ENCODE measurements at regions not wholly inside any gene's neighbourhood (a gene's known extent, or its start where the extent isn't known, plus 50 kb on each side); places are given as distances from the start of the nearest gene placed in this dataset.

DNA sequence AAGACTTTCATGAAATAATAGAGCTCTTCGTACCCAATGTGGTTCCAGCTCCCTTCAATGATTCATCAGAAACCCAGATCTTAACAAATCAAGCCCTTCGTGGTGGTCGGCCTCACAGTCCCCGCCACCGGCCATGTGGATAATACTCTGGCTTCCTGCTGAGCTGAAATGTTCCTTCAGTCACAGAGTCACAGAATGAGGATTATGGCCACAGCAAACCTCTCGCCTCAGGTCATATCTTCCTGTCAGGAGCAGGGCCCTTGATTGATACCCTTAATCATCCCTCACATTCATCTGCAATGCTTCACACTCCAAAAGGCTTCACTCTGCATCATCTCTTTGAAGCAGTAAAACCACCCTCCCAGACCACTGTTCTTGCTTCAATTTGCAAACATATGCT, 452.6 kb downstream of the OCA2 start:
- H3K9me3 ChIP-seq (ENCODE audit: insufficient read depth, low read depth, low read length), result peaks cover 5% of the 10 kb centered on the region; the same call in 1 of the 2 replicates
- peaks cover 6% of the 10 kb centered on the region; the same call in 1 of the 2 replicates for H3K4me1 ChIP-seq (ENCODE audit: insufficient read depth, low read length)
- H3K4me3 ChIP-seq (ENCODE audit: low read length), result no peak overlapping the region
- 85% methylated on average over 6 of the region's 6 CpGs for WGBS
- H3K36me3 ChIP-seq (ENCODE audit: insufficient read depth, low read length), result no peaks in the 10 kb centered on the region
- no peaks in the 10 kb centered on the region for H3K27me3 ChIP-seq (ENCODE audit: insufficient read depth, low read length)
- H3K27ac ChIP-seq (ENCODE audit: low read depth, low read length), result no peak overlapping the region
- H3K9ac ChIP-seq (ENCODE audit: low read depth, low read length), result no peak overlapping the region

DNA sequence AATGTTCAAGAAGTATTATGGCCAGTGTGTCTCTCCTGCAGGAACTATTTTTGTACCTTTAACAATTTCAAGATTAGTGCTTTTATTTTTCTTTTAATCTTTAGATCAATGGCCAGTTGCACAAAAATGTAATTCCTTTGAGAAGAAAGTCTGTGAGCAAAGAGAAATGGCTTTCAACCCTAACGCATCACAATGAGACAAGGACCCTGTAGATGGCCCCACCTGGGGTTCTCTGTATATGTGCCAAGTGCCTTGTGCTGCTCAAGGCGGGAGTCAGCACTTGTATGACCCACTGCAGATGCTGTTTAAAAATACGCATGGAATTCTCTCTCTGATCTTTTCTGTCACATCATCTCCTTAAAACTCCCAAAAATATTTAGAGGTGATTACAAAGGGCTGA, 453.4 kb downstream of the OCA2 start:
- Histone ChIP-seq H3K9me3 (ENCODE audit: insufficient read depth, low read depth, low read length) (peaks cover 5% of the 10 kb centered on the region; the same call in 1 of the 2 replicates), H3K27me3 (ENCODE audit: insufficient read depth, low read length) (no peaks in the 10 kb centered on the region), H3K36me3 (ENCODE audit: insufficient read depth, low read length) (no peaks in the 10 kb centered on the region), H3K27ac (ENCODE audit: low read depth, low read length) (no peak overlapping the region), H3K4me3 (ENCODE audit: low read length) (no peak overlapping the region), H3K4me1 (ENCODE audit: insufficient read depth, low read length) (peaks cover 6% of the 10 kb centered on the region; the same call in 1 of the 2 replicates), H3K9ac (ENCODE audit: low read depth, low read length) (no peak overlapping the region)
- 68% methylated on average over 3 of the region's 3 CpGs for WGBS

DNA sequence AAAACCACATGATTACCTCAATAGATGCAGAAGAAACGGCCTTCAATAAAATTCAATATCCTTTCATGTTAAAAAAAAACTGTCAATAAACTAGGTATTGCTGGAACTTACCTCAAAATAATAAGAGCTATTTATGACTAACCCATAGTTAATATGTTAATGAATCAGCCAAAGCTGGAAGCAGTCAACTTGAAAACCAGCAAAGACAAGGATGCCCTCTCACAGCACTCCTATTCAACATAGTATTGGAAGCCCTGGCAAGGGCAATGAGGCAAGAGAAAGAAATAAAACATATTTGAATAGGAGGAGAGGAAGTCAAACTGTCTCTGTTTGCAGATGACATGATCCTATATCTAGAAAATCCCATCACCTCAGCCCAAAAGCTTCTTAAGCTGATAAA, 456.1 kb downstream of the OCA2 start:
- peaks cover 12% of the 10 kb centered on the region for H3K4me1 ChIP-seq (ENCODE audit: insufficient read depth, low read length)
- no CpG with 5 or more reads among the region's 1 CpG for WGBS
- peaks cover 5% of the 10 kb centered on the region; the same call in 1 of the 2 replicates for H3K9me3 ChIP-seq (ENCODE audit: insufficient read depth, low read depth, low read length)
- no peak overlapping the region for H3K9ac ChIP-seq (ENCODE audit: low read depth, low read length)
- no peak overlapping the region for H3K27ac ChIP-seq (ENCODE audit: low read depth, low read length)
- no peaks in the 10 kb centered on the region for H3K27me3 ChIP-seq (ENCODE audit: insufficient read depth, low read length)
- no peak overlapping the region for H3K4me3 ChIP-seq (ENCODE audit: low read length)
- H3K36me3 ChIP-seq (ENCODE audit: insufficient read depth, low read length), result no peaks in the 10 kb centered on the region

DNA sequence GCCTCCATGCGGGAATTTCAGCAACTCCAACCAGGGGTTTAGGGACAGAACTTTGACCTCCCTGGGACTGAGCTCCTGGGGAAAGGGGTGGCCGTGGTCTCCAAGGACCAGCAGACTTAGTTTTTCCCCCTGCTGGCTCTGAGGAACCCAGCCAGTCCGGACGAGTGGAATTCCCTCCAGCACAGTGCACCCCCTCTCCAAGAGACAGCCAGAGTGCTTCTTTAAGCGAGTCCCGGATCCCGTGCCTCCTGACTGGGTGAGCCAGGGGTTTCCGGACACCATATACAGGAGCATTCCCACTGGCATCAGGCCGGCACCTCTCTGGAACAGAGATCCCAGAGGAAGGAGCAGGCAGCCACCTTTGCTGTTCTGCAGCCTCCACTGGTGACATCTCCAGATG, 459.5 kb downstream of the OCA2 start:
- Histone ChIP-seq H3K4me1 (ENCODE audit: insufficient read depth, low read length) (peaks cover 17% of the 10 kb centered on the region), H3K4me3 (ENCODE audit: low read length) (no peak overlapping the region), H3K27me3 (ENCODE audit: insufficient read depth, low read length) (no peaks in the 10 kb centered on the region), H3K9me3 (ENCODE audit: insufficient read depth, low read depth, low read length) (peaks cover 5% of the 10 kb centered on the region; the same call in 1 of the 2 replicates), H3K9ac (ENCODE audit: low read depth, low read length) (no peak overlapping the region), H3K27ac (ENCODE audit: low read depth, low read length) (no peak overlapping the region), H3K36me3 (ENCODE audit: insufficient read depth, low read length) (no peaks in the 10 kb centered on the region)
- WGBS, result 96% methylated on average over 9 of the region's 9 CpGs

DNA sequence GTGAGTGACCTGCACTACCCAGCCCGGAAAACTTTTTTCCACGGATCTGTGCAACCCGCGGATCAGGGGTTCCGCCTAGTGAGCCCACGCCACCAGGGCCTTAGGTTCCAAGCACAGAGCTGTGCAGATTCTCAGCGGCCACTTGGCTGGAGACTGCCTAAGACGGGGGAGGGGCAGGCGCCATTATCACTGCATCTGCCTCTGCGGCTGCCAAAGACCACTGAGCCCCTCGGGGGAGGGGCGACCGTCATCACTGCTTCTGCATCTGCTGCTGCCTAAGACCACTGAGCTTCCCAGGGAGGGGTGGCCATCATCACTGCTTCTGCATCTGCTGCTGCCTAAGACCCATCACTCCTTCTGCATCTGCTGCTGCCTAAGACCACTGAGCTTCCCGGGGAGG, 460.2 kb downstream of the OCA2 start:
- Histone ChIP-seq H3K9me3 (ENCODE audit: insufficient read depth, low read depth, low read length) (peaks cover 5% of the 10 kb centered on the region; the same call in 1 of the 2 replicates), H3K27ac (ENCODE audit: low read depth, low read length) (no peak overlapping the region), H3K9ac (ENCODE audit: low read depth, low read length) (no peak overlapping the region), H3K36me3 (ENCODE audit: insufficient read depth, low read length) (no peaks in the 10 kb centered on the region), H3K4me3 (ENCODE audit: low read length) (no peak overlapping the region), H3K4me1 (ENCODE audit: insufficient read depth, low read length) (peaks cover 17% of the 10 kb centered on the region), H3K27me3 (ENCODE audit: insufficient read depth, low read length) (no peaks in the 10 kb centered on the region)
- WGBS, result 90% methylated on average over 14 of the region's 14 CpGs

DNA sequence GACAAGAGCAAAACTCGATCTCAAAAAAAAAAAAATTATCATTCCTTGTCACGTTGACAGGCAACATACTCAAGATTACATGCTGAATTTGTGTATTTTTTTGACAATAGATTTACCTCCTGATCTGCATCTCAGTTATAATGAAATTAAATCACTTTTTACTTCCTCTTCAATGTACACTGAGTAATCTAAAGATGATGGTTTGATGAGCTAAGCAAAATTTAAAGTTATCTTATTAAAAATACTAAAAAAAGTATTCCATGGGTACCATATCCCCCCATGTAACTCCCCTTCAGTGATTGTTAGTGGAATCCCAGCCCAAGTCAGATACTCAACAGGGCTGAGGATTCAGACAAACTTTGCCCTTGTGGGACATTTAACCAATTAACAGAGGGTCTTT, 463.2 kb downstream of the OCA2 start:
- peaks cover 17% of the 10 kb centered on the region for H3K4me1 ChIP-seq (ENCODE audit: insufficient read depth, low read length)
- no peak overlapping the region for H3K4me3 ChIP-seq (ENCODE audit: low read length)
- 100% methylated on average over 2 of the region's 2 CpGs for WGBS
- H3K9ac ChIP-seq (ENCODE audit: low read depth, low read length), result no peak overlapping the region
- no peaks in the 10 kb centered on the region for H3K36me3 ChIP-seq (ENCODE audit: insufficient read depth, low read length)
- no peaks in the 10 kb centered on the region for H3K9me3 ChIP-seq (ENCODE audit: insufficient read depth, low read depth, low read length)
- H3K27ac ChIP-seq (ENCODE audit: low read depth, low read length), result no peak overlapping the region
- H3K27me3 ChIP-seq (ENCODE audit: insufficient read depth, low read length), result no peaks in the 10 kb centered on the region

DNA sequence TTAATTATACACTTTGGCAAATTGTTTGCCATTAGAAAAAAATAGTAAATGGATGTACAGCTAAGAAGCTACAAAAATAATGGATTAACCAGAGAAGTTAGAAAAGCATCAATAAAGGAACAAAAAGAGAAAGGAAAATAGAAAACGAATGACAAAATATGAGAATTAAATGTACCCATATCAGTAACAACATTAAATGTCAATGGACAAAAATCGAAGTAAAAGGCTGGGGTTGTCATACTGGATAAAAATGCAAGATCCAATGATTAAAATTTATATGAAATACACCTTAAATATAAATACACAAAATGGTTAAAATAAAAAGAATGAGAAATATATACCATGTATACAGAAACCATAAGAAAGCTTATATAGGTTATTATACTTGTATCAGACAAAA, 470.6 kb downstream of the OCA2 start:
- no CpG with 5 or more reads among the region's 2 CpGs for WGBS
- Histone ChIP-seq H3K27me3 (ENCODE audit: insufficient read depth, low read length) (no peaks in the 10 kb centered on the region), H3K4me3 (ENCODE audit: low read length) (no peak overlapping the region), H3K9ac (ENCODE audit: low read depth, low read length) (no peak overlapping the region), H3K36me3 (ENCODE audit: insufficient read depth, low read length) (no peaks in the 10 kb centered on the region), H3K9me3 (ENCODE audit: insufficient read depth, low read depth, low read length) (peaks cover 26% of the 10 kb centered on the region), H3K4me1 (ENCODE audit: insufficient read depth, low read length) (no peaks in the 10 kb centered on the region; the same call in 1 of the 2 replicates), H3K27ac (ENCODE audit: low read depth, low read length) (no peak overlapping the region)

DNA sequence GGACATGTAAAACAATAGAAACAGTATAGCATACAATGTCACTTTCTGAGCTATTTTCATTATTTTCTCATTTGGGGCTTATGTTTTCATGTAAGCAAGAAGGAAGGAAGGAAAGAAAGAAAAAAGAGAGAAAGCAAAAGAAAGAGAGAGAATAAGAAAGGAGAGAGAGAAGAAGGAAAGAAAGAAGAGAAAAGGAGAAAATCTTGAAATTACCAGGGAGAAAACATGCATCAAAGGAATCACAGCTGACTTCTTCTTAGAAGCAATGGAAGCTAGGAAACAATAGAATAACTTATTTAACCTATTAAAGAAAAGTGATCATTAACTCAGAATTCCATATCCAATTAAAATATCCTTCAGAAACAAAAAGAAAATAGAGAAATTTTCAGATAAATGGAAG, 471.5 kb downstream of the OCA2 start:
- H3K36me3 ChIP-seq (ENCODE audit: insufficient read depth, low read length), result no peaks in the 10 kb centered on the region
- no peak overlapping the region for H3K27ac ChIP-seq (ENCODE audit: low read depth, low read length)
- no peak overlapping the region for H3K9ac ChIP-seq (ENCODE audit: low read depth, low read length)
- peaks cover 26% of the 10 kb centered on the region for H3K9me3 ChIP-seq (ENCODE audit: insufficient read depth, low read depth, low read length)
- no peaks in the 10 kb centered on the region; the same call in 1 of the 2 replicates for H3K4me1 ChIP-seq (ENCODE audit: insufficient read depth, low read length)
- no peaks in the 10 kb centered on the region for H3K27me3 ChIP-seq (ENCODE audit: insufficient read depth, low read length)
- no peak overlapping the region for H3K4me3 ChIP-seq (ENCODE audit: low read length)

DNA sequence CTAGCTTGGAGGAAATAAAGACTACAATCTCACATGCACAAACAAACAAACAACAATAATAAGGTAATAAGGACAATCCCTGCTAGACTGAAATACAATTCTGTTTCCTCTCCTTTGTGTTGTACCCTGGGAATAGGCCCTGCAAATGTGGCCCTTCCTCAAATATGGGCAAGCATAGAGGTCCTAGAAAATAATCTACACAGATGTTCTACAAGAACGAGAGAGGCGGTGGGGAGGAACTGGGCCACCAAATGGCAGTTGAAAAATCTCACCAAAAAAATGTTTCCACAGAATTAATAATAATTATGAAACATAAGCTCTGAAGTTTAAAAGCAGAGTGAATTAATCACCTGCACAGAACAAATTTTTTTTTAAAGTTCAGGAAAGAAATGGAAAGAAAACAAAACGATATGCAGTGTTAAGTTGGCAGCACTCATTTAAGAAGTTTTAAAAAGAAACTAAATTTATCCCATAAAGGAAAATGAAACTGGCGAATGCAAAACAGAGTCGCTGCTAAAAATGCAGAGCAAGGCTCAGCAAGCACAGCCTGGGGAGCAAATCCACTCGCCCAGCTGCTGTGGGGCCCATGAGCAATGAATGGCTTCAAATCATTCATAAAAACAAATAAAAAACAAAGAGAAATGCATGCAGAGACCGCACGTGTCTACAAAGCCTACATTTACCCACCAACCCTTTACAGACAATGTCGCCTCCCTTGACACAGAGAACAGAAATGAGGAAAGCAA, 475.4 kb downstream of the OCA2 start:
- Histone ChIP-seq H3K4me3 (ENCODE audit: low read length) (no peak overlapping the region), H3K27me3 (ENCODE audit: insufficient read depth, low read length) (no peaks in the 10 kb centered on the region), H3K36me3 (ENCODE audit: insufficient read depth, low read length) (no peaks in the 10 kb centered on the region), H3K9me3 (ENCODE audit: insufficient read depth, low read depth, low read length) (peaks cover 23% of the 10 kb centered on the region), H3K27ac (ENCODE audit: low read depth, low read length) (no peak overlapping the region), H3K9ac (ENCODE audit: low read depth, low read length) (no peak overlapping the region), H3K4me1 (ENCODE audit: insufficient read depth, low read length) (no peaks in the 10 kb centered on the region; the same call in 1 of the 2 replicates)
- 93% methylated on average over 8 of the region's 9 CpGs for WGBS

DNA sequence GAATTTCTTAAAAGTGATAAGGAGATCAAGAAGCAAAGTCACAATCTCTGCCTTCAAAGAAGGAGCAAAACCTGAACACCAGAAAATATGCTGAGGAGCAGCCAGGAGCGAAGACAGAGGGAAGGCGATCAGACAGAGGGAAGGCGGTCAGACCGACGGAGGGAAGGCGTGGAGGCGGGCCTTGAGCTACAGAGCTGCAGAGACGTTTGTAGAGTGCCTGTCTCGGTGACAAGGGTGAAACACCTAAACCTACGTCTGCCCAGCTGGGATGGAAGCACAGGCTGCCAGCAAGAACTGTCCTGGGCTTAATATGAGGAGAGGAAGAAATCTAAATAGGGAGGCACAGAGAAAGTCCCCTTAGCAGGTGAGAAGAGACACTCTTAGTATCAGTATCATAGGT, 476.0 kb downstream of the OCA2 start:
- no peak overlapping the region for H3K27ac ChIP-seq (ENCODE audit: low read depth, low read length)
- no peak overlapping the region for H3K9ac ChIP-seq (ENCODE audit: low read depth, low read length)
- H3K27me3 ChIP-seq (ENCODE audit: insufficient read depth, low read length), result no peaks in the 10 kb centered on the region
- no peaks in the 10 kb centered on the region for H3K36me3 ChIP-seq (ENCODE audit: insufficient read depth, low read length)
- 62% methylated on average over 10 of the region's 10 CpGs for WGBS
- no peak overlapping the region for H3K4me3 ChIP-seq (ENCODE audit: low read length)
- H3K9me3 ChIP-seq (ENCODE audit: insufficient read depth, low read depth, low read length), result peaks cover 17% of the 10 kb centered on the region
- H3K4me1 ChIP-seq (ENCODE audit: insufficient read depth, low read length), result no peaks in the 10 kb centered on the region; the same call in 1 of the 2 replicates

DNA sequence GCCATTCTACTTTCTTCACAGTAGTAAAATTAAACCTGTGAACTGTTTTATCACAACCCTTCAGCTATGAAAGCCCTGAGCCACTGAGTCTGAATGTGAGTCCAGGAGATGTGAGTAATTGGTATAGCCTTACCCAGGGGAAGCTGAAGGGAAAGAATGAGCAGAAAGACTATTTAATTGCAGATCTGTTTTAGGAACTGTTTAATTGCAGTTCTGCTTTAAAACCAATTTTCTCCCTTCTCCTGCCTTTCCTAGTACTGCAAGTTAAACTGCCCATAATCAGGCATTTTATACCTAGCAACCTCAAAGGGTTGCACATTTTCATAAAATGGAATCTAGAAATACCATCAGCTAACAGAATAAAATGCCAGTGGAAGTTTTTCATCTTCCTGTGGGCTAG, 476.7 kb downstream of the OCA2 start:
- Histone ChIP-seq H3K27ac (ENCODE audit: low read depth, low read length) (no peak overlapping the region), H3K36me3 (ENCODE audit: insufficient read depth, low read length) (no peaks in the 10 kb centered on the region), H3K9ac (ENCODE audit: low read depth, low read length) (no peak overlapping the region), H3K9me3 (ENCODE audit: insufficient read depth, low read depth, low read length) (peaks cover 10% of the 10 kb centered on the region), H3K4me1 (ENCODE audit: insufficient read depth, low read length) (no peaks in the 10 kb centered on the region; the same call in 1 of the 2 replicates), H3K4me3 (ENCODE audit: low read length) (no peak overlapping the region), H3K27me3 (ENCODE audit: insufficient read depth, low read length) (no peaks in the 10 kb centered on the region)

DNA sequence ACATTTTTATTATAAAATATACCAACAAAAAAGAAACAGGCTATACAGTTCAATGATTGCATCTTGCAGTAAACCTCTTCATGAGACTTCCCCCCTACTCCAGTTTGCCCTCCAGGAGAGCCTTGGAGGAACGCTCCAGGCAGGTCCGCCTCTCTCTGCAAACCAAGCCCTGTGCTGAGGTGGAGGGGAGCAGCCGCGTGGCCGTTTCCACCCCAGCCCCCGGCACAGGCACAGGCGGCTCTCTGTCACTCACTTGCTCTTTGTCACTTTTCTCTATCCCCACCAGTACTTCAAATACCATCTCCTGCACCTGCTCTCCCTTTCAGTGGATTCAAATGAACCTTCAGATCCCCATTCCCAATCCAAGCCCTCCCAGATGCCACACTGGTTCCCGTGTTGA, 479.9 kb downstream of the OCA2 start:
- Histone ChIP-seq H3K9ac (ENCODE audit: low read depth, low read length) (no peak overlapping the region), H3K9me3 (ENCODE audit: insufficient read depth, low read depth, low read length) (no peaks in the 10 kb centered on the region), H3K36me3 (ENCODE audit: insufficient read depth, low read length) (no peaks in the 10 kb centered on the region), H3K4me3 (ENCODE audit: low read length) (no peak overlapping the region), H3K27ac (ENCODE audit: low read depth, low read length) (no peak overlapping the region), H3K27me3 (ENCODE audit: insufficient read depth, low read length) (no peaks in the 10 kb centered on the region), H3K4me1 (ENCODE audit: insufficient read depth, low read length) (no peaks in the 10 kb centered on the region; the same call in 1 of the 2 replicates)
- 87% methylated on average over 8 of the region's 8 CpGs for WGBS
